ES-I3 (cell line): ENCODE measurements at regions not wholly inside any gene's neighbourhood (a gene's known extent, or its start where the extent isn't known, plus 50 kb on each side); places are given as distances from the start of the nearest gene placed in this dataset.
"Not testable (repeated sequence)": the region's sequence is repeated elsewhere in the genome, so short reads cannot be mapped to it uniquely, and the experiment has no call there.

Source experiments
- H3K36me3 ChIP-seq: 2 replicates; pipeline ENCODE4 v1.6.1; 2013; ENCODE audit warnings: mild to moderate bottlenecking, low read length, control low read depth, moderate library complexity; ENCODE audit not compliant: insufficient read depth
- H3K4me1 ChIP-seq: 2 replicates; pipeline ENCODE4 v1.6.1; 2013; ENCODE audit warnings: mild to moderate bottlenecking, control low read depth, low read length; ENCODE audit not compliant: insufficient read depth
- H3K9ac ChIP-seq: 2 replicates; pipeline ENCODE4 v1.6.1; 2013; ENCODE audit warnings: low read depth, mild to moderate bottlenecking, low read length, moderate library complexity
- H3K9me3 ChIP-seq: 2 replicates; pipeline ENCODE4 v1.6.1; 2013; ENCODE audit warnings: mild to moderate bottlenecking, low read length, moderate library complexity; ENCODE audit not compliant: control insufficient read depth, insufficient read depth

DNA sequence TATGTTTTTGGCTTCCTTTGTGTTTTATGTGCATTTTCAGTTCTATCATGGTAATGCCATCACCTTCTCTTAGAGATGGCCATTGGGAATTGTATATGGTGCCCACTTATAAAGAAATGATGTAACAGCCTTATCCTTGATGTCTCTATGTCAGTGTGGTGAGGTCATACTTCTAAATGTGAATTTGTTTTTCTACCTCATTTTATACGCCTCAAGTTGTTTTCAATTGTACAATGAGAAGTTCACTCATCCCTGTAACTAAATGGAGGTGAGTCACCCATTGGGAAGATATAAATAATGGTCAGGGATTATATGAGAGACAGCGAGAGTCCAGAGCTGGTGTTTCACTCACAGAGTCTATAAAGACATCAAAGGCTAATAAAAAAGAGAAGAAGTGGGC lies 402.4 kb downstream of the AGTPBP1 start:
- Histone ChIP-seq H3K9ac (no peak overlapping the region), H3K36me3 (no peaks in the 10 kb centered on the region), H3K4me1 (no peaks in the 10 kb centered on the region), H3K9me3 (no peaks in the 10 kb centered on the region)

- no peaks in the 10 kb centered on the region for H3K36me3 ChIP-seq
- H3K9ac ChIP-seq: no peak overlapping the region
- H3K9me3 ChIP-seq: no peaks in the 10 kb centered on the region
- no peaks in the 10 kb centered on the region for H3K4me1 ChIP-seq
These were observed 407.5 kb downstream of the AGTPBP1 start for GRCh38 chr9:85334228-85334627.

- no peaks in the 10 kb centered on the region for H3K36me3 ChIP-seq
- no peaks in the 10 kb centered on the region for H3K9me3 ChIP-seq
- no peaks in the 10 kb centered on the region for H3K4me1 ChIP-seq
- H3K9ac ChIP-seq: no peak overlapping the region
These were observed 409.3 kb downstream of the AGTPBP1 start for GRCh38 chr9:85332487-85332886.

- Histone ChIP-seq H3K36me3 (no peaks in the 10 kb centered on the region), H3K9ac (no peak overlapping the region), H3K4me1 (no peaks in the 10 kb centered on the region), H3K9me3 (no peaks in the 10 kb centered on the region)
These were observed 410.1 kb downstream of the AGTPBP1 start for GRCh38 chr9:85331626-85332025.

DNA sequence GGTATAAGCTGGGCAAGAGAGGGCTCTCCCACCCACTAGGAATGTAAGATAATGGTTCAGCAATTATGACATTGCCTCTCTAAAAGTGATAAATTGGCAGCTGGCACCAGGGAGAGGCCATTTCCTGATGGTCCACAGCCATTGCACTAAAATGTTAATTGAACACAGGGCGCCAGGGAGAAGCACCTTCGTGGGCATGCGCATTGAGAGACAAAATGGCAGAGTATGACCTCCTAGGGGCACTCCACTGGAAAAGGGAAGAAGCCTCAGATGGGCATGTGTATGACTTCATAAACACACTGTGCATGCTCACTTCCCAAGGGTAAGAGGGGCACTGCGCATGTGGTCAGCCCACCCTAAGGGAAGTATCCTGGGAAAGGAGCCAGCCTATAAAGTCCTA lies 419.2 kb downstream of the AGTPBP1 start:
- H3K9me3 ChIP-seq: no peaks in the 10 kb centered on the region
- no peaks in the 10 kb centered on the region for H3K4me1 ChIP-seq

DNA sequence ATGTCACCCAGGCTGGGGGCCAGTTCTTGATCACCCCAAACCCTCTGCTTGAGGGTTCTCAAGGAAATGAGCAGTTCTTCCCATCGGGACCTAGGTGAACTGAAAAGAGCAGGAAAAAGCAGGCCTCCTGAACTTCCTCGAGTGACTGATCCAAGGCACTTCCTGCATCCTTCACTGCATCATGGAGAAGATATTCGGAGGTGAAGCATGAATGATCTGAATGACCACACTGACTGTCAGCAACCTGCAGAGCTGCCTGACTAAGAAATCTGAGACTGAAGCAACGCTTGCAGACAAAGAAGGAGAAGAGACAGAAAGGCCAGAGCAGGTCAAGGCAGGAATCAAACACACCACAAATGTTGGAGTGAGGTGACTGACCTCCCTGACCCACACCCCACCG lies 420.2 kb downstream of the AGTPBP1 start:
- no peaks in the 10 kb centered on the region for H3K4me1 ChIP-seq
- H3K9me3 ChIP-seq: no peaks in the 10 kb centered on the region
- no peaks in the 10 kb centered on the region for H3K36me3 ChIP-seq
- H3K9ac ChIP-seq: no peak overlapping the region

More for the DNA sequence above, 419.2 kb downstream of the AGTPBP1 start:
- H3K36me3 ChIP-seq: no peaks in the 10 kb centered on the region
- no peak overlapping the region for H3K9ac ChIP-seq

- no peaks in the 10 kb centered on the region for H3K4me1 ChIP-seq
- H3K36me3 ChIP-seq: no peaks in the 10 kb centered on the region
- no peaks in the 10 kb centered on the region; the same call in 1 of the 2 replicates for H3K9me3 ChIP-seq
- no peak overlapping the region for H3K9ac ChIP-seq
These were observed 421.7 kb downstream of the AGTPBP1 start for GRCh38 chr9:85319936-85320656.

- not testable (repeated sequence) for H3K36me3 ChIP-seq, H3K9me3 ChIP-seq, H3K9ac ChIP-seq, H3K4me1 ChIP-seq
These were observed 426.2 kb downstream of the AGTPBP1 start for GRCh38 chr9:85315535-85315934.

- Histone ChIP-seq H3K9me3 (no peaks in the 10 kb centered on the region; the same call in 1 of the 2 replicates), H3K9ac (no peak overlapping the region), H3K4me1 (no peaks in the 10 kb centered on the region), H3K36me3 (no peaks in the 10 kb centered on the region)
These were observed 431.2 kb downstream of the AGTPBP1 start for GRCh38 chr9:85310573-85310972.

DNA sequence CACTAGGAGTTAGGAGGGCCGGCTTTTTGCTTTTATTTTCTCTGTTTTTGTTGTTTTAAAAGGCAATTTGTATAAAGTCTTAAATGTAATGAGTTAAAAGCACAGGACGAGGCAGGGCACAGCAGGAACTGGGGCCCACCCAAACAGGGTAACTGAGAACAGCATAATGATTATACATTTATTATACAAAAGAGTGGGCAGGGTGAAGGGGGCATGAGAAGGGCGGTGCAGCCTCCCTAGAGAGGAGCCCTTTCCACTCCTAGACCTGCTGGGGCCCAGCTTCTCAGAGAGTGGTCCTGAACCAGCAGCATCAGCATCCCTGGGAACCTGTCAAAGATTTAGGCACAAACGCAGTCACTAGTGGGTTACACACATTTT lies 438.0 kb downstream of the AGTPBP1 start:
- no peaks in the 10 kb centered on the region for H3K4me1 ChIP-seq
- no peaks in the 10 kb centered on the region for H3K36me3 ChIP-seq
- no peaks in the 10 kb centered on the region for H3K9me3 ChIP-seq
- no peak overlapping the region for H3K9ac ChIP-seq

- H3K36me3 ChIP-seq: no peaks in the 10 kb centered on the region
- no peaks in the 10 kb centered on the region for H3K4me1 ChIP-seq
- no peak overlapping the region for H3K9ac ChIP-seq
- no peaks in the 10 kb centered on the region for H3K9me3 ChIP-seq
These were observed 438.6 kb downstream of the AGTPBP1 start for GRCh38 chr9:85302938-85303756.

DNA sequence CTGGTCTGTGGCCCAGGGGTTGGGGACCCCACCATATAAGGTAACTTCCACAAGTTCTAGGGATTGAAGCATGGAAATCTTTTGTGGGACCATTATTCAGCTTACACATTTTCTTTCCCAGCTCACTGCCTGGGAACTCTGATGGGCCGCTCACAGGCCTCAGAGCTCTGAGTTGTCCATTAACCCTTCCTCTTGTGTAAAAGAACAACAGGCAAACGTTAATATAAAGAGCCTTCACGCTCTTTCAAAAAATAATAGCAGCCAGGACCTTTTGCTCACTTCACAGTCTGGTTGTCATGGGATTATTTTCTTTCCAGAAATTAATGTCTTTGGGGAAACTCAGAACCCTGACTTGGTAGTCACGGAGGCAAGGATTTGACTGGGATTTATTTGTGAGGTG lies 443.3 kb downstream of the AGTPBP1 start:
- no peaks in the 10 kb centered on the region for H3K4me1 ChIP-seq
- no peaks in the 10 kb centered on the region for H3K36me3 ChIP-seq
- H3K9me3 ChIP-seq: 0 out of 2 replicates have a peak, but pooled peaks cover 5% of the 10 kb centered on the region
- H3K9ac ChIP-seq: no peak overlapping the region

DNA sequence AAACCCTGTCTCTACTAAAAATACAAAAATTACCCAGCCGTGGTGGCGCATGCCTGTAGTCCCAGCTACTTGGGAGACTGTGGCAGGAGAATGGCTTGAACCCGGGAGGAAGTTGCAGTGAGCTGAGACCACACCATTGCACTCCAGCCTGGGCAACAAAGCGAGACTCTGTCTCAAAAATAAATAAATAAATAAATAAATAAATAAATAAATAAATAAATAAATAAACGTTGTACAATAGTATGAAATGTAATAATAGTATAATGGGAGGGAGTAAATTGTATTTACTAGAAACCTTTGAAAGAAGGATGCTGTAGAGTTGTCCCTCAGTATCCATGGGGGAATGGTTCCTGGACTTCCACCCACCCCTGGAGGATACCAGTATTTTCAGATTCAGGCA lies 446.5 kb downstream of the AGTPBP1 start:
- H3K4me1 ChIP-seq, H3K36me3 ChIP-seq, H3K9me3 ChIP-seq, H3K9ac ChIP-seq: not testable (repeated sequence)

DNA sequence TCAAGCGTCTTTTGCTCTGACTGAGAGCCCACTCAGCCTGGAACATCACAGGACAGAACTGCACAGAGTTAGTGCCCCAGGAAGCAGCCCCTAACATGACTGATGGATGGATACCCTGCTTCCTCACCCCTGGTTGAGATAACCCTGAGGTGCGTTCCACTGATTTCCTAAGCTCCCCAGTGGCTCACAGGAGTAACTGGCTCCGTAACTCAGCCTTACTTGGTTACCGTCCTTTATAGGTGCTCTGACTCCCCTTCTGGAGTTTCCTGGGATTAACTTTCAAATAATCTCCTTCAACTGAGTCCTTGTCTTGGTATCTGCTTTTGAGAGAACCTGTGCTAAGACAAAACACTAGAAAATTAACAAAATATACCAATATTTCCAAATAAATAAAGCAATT lies 449.5 kb downstream of the AGTPBP1 start:
- no peaks in the 10 kb centered on the region for H3K4me1 ChIP-seq
- H3K36me3 ChIP-seq: no peaks in the 10 kb centered on the region
- H3K9ac ChIP-seq: no peak overlapping the region
- no peaks in the 10 kb centered on the region; the same call in 1 of the 2 replicates for H3K9me3 ChIP-seq

- H3K36me3 ChIP-seq: no peaks in the 10 kb centered on the region
These were observed 450.5 kb downstream of the AGTPBP1 start for GRCh38 chr9:85291266-85291665.

More at GRCh38 chr9:85291266-85291665, 450.5 kb downstream of the AGTPBP1 start:
- H3K9ac ChIP-seq: no peak overlapping the region
- H3K9me3 ChIP-seq: no peaks in the 10 kb centered on the region; the same call in 1 of the 2 replicates
- no peaks in the 10 kb centered on the region for H3K4me1 ChIP-seq
